ENCODE measurements at regions not wholly inside any gene's neighbourhood (a gene's known extent, or its start where the extent isn't known, plus 50 kb on each side); places are given as distances from the start of the nearest gene placed in this dataset.

- no peak for DNase-seq
Observed at GRCh38 chr12:98227162-98227561, 288.2 kb upstream of the TMPO start.

- peak; percentile 32 for DNase-seq
Observed at GRCh38 chr12:98228683-98229539, 286.5 kb upstream of the TMPO start.

GRCh38 chr12:98229540-98229924 is 285.9 kb upstream of the TMPO start:
- DNase-seq, result no peak

GRCh38 chr12:98232753-98233390 is 282.5 kb upstream of the TMPO start:
- no peak for DNase-seq

- no peak for DNase-seq
Observed at GRCh38 chr12:98235301-98235700, 280.1 kb upstream of the TMPO start.

GRCh38 chr12:98238515-98239130 is 276.8 kb upstream of the TMPO start:
- DNase-seq, result no peak

- no peak for DNase-seq
Observed at GRCh38 chr12:98243190-98243589, 272.2 kb upstream of the TMPO start.

GRCh38 chr12:98244136-98244535 is 271.3 kb upstream of the TMPO start:
- no peak for DNase-seq

- peak; percentile 59 for DNase-seq
Observed at GRCh38 chr12:98253207-98254037, 262.0 kb upstream of the TMPO start.

GRCh38 chr12:98256830-98257229 is 258.6 kb upstream of the TMPO start:
- DNase-seq, result no peak

GRCh38 chr12:98259693-98260092 is 255.7 kb upstream of the TMPO start:
- DNase-seq, result no peak

- DNase-seq, result no peak
Observed at GRCh38 chr12:98260276-98260675, 255.1 kb upstream of the TMPO start.

- DNase-seq, result no peak
Observed at GRCh38 chr12:98262902-98263301, 252.5 kb upstream of the TMPO start.

GRCh38 chr12:98274430-98275130 is 240.8 kb upstream of the TMPO start:
- DNase-seq, result no peak

GRCh38 chr12:98275131-98275475 is 240.3 kb upstream of the TMPO start:
- DNase-seq, result no peak

- no peak for DNase-seq
Observed at GRCh38 chr12:98280152-98280551, 235.2 kb upstream of the TMPO start.

GRCh38 chr12:98280621-98281020 is 234.8 kb upstream of the TMPO start:
- DNase-seq, result no peak

- no peak for DNase-seq
Observed at GRCh38 chr12:98291828-98292227, 223.6 kb upstream of the TMPO start.

GRCh38 chr12:98294051-98294805 is 221.2 kb upstream of the TMPO start:
- DNase-seq, result no peak

- no peak for DNase-seq
Observed at GRCh38 chr12:98295681-98296080, 219.7 kb upstream of the TMPO start.

- no peak for DNase-seq
Observed at GRCh38 chr12:98296462-98297079, 218.8 kb upstream of the TMPO start.

Data from NCI-H1417 treated with DMSO at 0.1 percent for 48 hours (cell line).